BLaER1 treated with 17β-estradiol and CSF1 and Interleukin-3, amounts not matched to agents 10 nM and 100 nM (cell line): ENCODE measurements at regions not wholly inside any gene's neighbourhood (a gene's known extent, or its start where the extent isn't known, plus 50 kb on each side); places are given as distances from the start of the nearest gene placed in this dataset.
A peak's percentile ranks its signal among the peaks of the same experiment; 100 is the strongest.

Experiments used
- H3K27ac ChIP-seq, 11 experiments: shearing (Covaris generic); formaldehyde crosslinking; 2 replicates each; pipeline ENCODE4 v1.8.1; 2022
- H3K27me3 ChIP-seq, 11 experiments: shearing (Covaris generic); formaldehyde crosslinking; 2 replicates each; pipeline ENCODE4 v1.8.1; 2022
- H3K36me3 ChIP-seq, 11 experiments: shearing (Covaris generic); formaldehyde crosslinking; 2 replicates each; pipeline ENCODE4 v1.8.1; 2022
- H3K4me1 ChIP-seq, 10 experiments: shearing (Covaris generic); formaldehyde crosslinking; 2 replicates each; pipeline ENCODE4 v1.8.1; 2022
- H3K4me2 ChIP-seq, 11 experiments: shearing (Covaris generic); formaldehyde crosslinking; 2 replicates each; pipeline ENCODE4 v1.8.1; 2022
- H3K4me3 ChIP-seq, 10 experiments: shearing (Covaris generic); formaldehyde crosslinking; 2 replicates each; pipeline ENCODE4 v1.8.1; 2022
- H3K9ac ChIP-seq, 11 experiments: shearing (Covaris generic); formaldehyde crosslinking; 2 replicates each; pipeline ENCODE4 v1.8.1; 2022
- H3K9me3 ChIP-seq, 11 experiments: shearing (Covaris generic); formaldehyde crosslinking; replicated peaks in 1 of 11; 2 replicates each; pipeline ENCODE4 v1.8.1; 2022
- H4K20me1 ChIP-seq, 11 experiments: shearing (Covaris generic); formaldehyde crosslinking; 2 replicates each; pipeline ENCODE4 v1.8.1; 2022
- Cebpa-rat ChIP-seq, 11 experiments: shearing (Covaris generic); IDR thresholded peaks; 2 replicates each; pipeline ENCODE4 v1.8.1; 2022

DNA sequence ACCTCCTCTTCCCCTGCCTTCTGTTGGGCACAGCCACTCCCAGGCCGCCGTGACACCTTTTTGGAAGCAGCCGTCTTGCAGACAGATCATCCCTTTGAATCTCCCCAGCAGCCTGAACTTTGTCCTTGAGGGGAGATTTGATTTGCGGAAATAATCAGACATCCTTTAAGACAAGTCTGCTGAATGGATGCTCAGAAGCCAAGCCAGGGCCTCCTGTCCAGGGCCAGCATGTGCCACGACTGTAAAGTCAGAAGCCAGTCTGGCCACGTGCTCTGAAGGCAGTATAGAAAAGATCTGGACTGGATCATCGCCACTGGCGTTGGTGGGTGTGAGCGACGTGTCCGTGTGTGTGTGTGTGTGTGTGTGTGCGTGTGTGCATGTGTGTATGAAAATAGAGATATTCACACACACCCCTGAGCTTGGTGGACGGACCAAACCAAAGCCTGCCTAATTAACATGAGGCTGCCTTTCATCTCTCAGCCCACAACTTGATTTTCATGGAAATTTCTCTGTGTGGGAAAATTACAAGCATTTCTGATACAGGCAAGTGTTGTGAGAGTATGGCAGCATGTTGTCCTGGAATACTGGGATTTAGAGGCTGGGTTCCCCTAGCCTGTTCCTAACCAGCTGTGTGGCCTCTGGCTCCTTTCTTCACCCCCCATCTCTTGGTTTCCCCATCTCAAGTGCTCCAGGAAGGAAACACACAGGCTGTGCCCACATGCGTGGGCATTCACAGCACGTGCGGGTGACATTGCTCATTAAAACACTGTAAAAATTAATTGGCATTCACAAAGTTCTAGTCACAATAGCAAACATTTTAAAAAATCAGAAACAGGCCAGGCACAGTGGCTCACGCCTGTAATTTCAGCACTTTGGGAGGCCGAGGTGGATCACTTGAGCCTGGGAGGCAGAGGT is 61.8 kb upstream of the WNT7B start:
- Histone ChIP-seq H3K9ac (peak overlapping the region in 6 of 11 experiments; percentile 18 to 56 (median 32); a peak in 10 of 22 replicates), H3K27me3 (peaks cover 35 to 36% (median 36%) of the 10 kb centered on the region in 11 experiments), H3K4me2 (peak overlapping the region; percentile 61 to 90 (median 82)), H3K27ac (peak overlapping the region in 7 of 11 experiments; percentile 4 to 50 (median 31); a peak in 8 of 22 replicates), H3K4me1 (peaks cover 54 to 68% (median 59%) of the 10 kb centered on the region in 10 experiments), H3K36me3 (no peaks in the 10 kb centered on the region), H3K4me3 (no peak overlapping the region), H3K9me3 (no peaks in the 10 kb centered on the region), H4K20me1 (no peaks in the 10 kb centered on the region; a peak in 1 of 22 replicates)
- no peak for TF ChIP-seq Cebpa-rat (IDR thresholded peaks at IDR 0.05)

DNA sequence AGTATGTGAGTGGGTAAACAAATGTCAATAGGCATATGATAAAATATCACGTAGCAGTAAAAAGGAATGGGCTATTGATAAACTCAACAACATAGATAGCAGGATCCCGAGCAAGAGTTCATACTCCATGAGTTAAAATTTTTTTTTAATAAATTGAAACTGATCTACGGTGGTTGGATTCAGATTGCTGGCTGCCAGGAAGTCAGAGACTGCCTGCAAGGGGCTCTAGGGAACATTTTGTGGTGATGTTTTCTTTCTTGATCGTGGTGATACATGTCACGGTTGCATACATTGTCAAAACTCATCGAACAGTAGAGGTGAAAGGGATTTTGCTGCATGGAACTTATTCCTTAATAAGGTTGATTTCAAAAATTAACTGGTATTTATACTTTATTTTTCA is 62.6 kb upstream of the WNT7B start:
- H3K9me3 ChIP-seq, result no peaks in the 10 kb centered on the region
- H3K4me2 ChIP-seq, result peak overlapping the region; percentile 61 to 90 (median 82)
- no peak overlapping the region for H3K4me3 ChIP-seq
- H3K27me3 ChIP-seq, result peaks cover 42 to 44% (median 43%) of the 10 kb centered on the region in 11 experiments
- no peak for TF ChIP-seq Cebpa-rat (IDR thresholded peaks at IDR 0.05)
- H3K9ac ChIP-seq, result peak overlapping the region in 6 of 11 experiments; percentile 18 to 56 (median 32); a peak in 7 of 22 replicates
- peak overlapping the region in 6 of 11 experiments; percentile 4 to 50 (median 35); a peak in 8 of 22 replicates for H3K27ac ChIP-seq
- H4K20me1 ChIP-seq, result peaks cover 0 to 4% (median 0%) of the 10 kb centered on the region in 11 experiments; a peak in 1 of 22 replicates
- H3K4me1 ChIP-seq, result peaks cover 60 to 76% (median 67%) of the 10 kb centered on the region in 10 experiments
- H3K36me3 ChIP-seq, result no peaks in the 10 kb centered on the region

DNA sequence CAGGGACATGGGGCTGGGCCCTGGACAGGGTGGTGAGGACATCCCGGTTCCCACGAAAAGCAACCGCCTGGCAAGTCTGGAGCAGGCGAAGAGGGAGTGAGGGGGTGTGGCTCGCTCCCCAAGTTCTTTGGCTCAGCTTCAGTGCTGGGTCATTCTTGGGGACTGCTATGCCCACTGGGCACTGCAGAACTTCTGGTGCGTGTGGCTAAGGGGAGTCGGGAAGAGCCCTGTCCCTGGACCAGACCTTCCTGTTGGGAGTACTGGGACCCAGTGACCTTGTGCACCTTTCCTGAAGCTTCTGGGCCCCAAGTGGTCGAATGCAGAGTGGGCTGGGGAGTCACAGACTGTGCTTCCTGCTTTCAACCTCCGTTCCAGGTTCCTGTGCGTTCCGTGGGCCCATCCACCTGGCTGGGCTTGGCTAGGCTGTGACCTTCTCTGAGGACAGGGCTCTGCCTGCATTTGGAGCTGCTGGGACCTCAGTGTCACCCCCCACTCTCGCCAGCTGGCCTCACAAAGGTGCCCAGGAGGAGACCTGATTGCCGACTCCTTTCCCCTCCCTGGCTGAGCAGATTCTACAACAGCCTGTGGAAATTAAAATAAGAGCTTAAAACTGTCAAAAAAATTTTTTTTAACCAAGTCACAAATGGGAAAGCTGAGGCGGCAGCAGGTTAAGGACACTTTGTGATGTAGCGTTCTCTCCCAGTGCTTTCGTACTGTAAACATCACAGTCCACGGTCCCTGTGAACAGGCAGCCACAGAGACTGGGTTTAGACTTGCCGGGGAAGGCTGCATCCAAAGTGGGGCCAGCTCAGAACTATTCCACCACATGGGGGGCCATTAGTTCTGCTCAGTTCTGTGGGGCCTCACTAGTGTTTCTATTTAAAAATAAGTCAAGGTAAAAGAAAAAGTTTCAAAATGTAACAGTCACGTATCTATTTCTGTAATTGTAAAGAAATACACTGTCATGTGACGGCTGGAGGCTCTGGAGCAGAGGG is 63.8 kb upstream of the WNT7B start:
- Histone ChIP-seq H3K4me3 (no peak overlapping the region), H3K27ac (no peak overlapping the region), H3K9me3 (no peaks in the 10 kb centered on the region), H3K27me3 (peaks cover 55 to 56% (median 56%) of the 10 kb centered on the region in 11 experiments), H4K20me1 (peaks cover 0 to 6% (median 0%) of the 10 kb centered on the region in 11 experiments; a peak in 5 of 22 replicates), H3K9ac (peak overlapping the region in 1 of 11 experiments; percentile 7; a peak in 1 of 22 replicates), H3K4me1 (peaks cover 61 to 83% (median 73%) of the 10 kb centered on the region in 10 experiments), H3K4me2 (peak overlapping the region in 9 of 11 experiments; percentile 11 to 90 (median 77); a peak in 14 of 22 replicates), H3K36me3 (no peaks in the 10 kb centered on the region)
- TF ChIP-seq Cebpa-rat (IDR thresholded peaks at IDR 0.05), result no peak

DNA sequence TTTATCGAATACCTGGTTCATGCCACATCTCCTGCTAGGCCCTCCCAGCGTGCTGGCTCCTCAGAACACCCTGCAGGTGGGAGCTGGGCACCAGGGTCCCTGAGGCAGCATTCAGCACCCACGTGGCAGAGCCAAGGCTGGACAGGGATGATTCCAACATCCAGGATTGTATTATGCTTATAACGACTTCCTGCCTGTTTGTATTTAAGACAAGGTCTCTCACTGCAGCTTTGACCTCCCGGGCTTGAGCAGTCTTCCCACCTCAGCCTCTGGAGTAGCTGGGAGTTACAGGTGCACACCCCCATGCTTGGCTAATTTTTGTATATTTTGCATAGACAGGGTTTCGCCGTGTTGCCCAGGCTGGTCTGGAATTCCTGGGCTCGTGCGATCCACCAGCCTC is 64.7 kb upstream of the WNT7B start:
- H3K4me2 ChIP-seq, result no peak overlapping the region

DNA sequence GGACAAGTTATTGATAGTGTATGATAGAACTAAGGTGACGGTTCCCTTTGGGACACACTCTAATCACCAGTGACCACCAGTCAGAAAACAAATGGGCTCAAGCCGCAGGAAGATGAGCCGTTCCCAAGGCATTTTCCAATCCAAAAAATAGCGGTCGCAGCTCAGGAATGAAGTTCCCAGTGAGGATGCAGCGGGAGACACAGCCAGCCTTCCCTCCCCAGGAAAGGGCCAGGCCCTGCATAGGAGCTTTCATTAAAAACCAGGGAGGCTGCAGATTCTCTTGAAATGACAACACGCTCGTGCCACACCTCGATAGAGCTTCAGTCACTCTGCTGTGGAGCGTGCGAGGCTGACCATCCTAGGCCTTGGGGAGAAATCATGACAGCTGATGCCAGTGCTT is 65.8 kb upstream of the WNT7B start:
- H3K4me1 ChIP-seq, result peaks cover 68 to 87% (median 77%) of the 10 kb centered on the region in 10 experiments
- H3K27me3 ChIP-seq, result peaks cover 60 to 75% (median 68%) of the 10 kb centered on the region in 11 experiments
- no peaks in the 10 kb centered on the region for H3K9me3 ChIP-seq
- peaks cover 0 to 10% (median 0%) of the 10 kb centered on the region in 11 experiments; a peak in 6 of 22 replicates for H4K20me1 ChIP-seq
- no peaks in the 10 kb centered on the region for H3K36me3 ChIP-seq
- no peak overlapping the region for H3K9ac ChIP-seq
- peak overlapping the region in 3 of 11 experiments; percentile 85 to 96 (median 95); a peak in 6 of 22 replicates for H3K4me2 ChIP-seq
- no peak overlapping the region for H3K27ac ChIP-seq
- TF ChIP-seq Cebpa-rat (IDR thresholded peaks at IDR 0.05), result no peak
- no peak overlapping the region for H3K4me3 ChIP-seq

More for the DNA sequence above, 64.7 kb upstream of the WNT7B start:
- 0 out of 22 replicates have a peak overlapping the region, but pooled peaks of 1 of the 11 experiments have one; percentile 7 for H3K9ac ChIP-seq
- H3K36me3 ChIP-seq, result no peaks in the 10 kb centered on the region
- H3K27me3 ChIP-seq, result peaks cover 60 to 65% (median 64%) of the 10 kb centered on the region in 11 experiments
- H4K20me1 ChIP-seq, result peaks cover 0 to 10% (median 0%) of the 10 kb centered on the region in 11 experiments; a peak in 6 of 22 replicates
- no peak overlapping the region for H3K4me3 ChIP-seq
- H3K27ac ChIP-seq, result no peak overlapping the region
- H3K4me1 ChIP-seq, result peaks cover 66 to 86% (median 76%) of the 10 kb centered on the region in 10 experiments
- no peak for TF ChIP-seq Cebpa-rat (IDR thresholded peaks at IDR 0.05)
- H3K9me3 ChIP-seq, result no peaks in the 10 kb centered on the region

DNA sequence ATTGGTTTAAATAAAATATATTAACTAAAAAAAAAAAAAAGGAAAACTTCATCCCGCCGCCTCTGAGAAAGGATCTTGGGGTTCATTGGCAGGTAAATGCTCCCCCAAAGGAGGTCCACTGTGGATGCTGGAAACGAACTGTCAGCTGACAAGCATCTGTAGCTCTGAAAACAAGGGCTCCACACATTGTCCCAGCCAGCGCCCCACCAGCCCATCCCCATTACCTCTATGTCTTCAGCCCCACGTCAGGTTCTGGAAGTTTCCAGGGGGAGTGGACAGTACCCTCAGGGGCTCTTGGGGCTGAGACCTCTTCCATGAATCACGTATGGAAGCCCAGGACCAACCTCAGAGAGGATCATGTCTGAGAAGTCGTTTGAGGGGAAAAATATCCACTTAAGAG is 66.4 kb upstream of the WNT7B start:
- H3K36me3 ChIP-seq, result no peaks in the 10 kb centered on the region
- H3K4me2 ChIP-seq, result peak overlapping the region; percentile 85 to 99 (median 96)
- H3K4me1 ChIP-seq, result peaks cover 68 to 87% (median 79%) of the 10 kb centered on the region in 10 experiments
- no peaks in the 10 kb centered on the region for H3K9me3 ChIP-seq
- H3K27me3 ChIP-seq, result peaks cover 60 to 75% (median 68%) of the 10 kb centered on the region in 11 experiments
- peak overlapping the region in 10 of 11 experiments; percentile 72 to 83 (median 78); a peak in 18 of 22 replicates for H3K9ac ChIP-seq
- TF ChIP-seq Cebpa-rat (IDR thresholded peaks at IDR 0.05), result no peak
- H3K27ac ChIP-seq, result peak overlapping the region in 9 of 11 experiments; percentile 70 to 79 (median 73); a peak in 10 of 22 replicates
- H3K4me3 ChIP-seq, result peak overlapping the region in 7 of 10 experiments; percentile 51 to 73 (median 65); a peak in 11 of 20 replicates
- peaks cover 0 to 10% (median 0%) of the 10 kb centered on the region in 11 experiments; a peak in 6 of 22 replicates for H4K20me1 ChIP-seq

DNA sequence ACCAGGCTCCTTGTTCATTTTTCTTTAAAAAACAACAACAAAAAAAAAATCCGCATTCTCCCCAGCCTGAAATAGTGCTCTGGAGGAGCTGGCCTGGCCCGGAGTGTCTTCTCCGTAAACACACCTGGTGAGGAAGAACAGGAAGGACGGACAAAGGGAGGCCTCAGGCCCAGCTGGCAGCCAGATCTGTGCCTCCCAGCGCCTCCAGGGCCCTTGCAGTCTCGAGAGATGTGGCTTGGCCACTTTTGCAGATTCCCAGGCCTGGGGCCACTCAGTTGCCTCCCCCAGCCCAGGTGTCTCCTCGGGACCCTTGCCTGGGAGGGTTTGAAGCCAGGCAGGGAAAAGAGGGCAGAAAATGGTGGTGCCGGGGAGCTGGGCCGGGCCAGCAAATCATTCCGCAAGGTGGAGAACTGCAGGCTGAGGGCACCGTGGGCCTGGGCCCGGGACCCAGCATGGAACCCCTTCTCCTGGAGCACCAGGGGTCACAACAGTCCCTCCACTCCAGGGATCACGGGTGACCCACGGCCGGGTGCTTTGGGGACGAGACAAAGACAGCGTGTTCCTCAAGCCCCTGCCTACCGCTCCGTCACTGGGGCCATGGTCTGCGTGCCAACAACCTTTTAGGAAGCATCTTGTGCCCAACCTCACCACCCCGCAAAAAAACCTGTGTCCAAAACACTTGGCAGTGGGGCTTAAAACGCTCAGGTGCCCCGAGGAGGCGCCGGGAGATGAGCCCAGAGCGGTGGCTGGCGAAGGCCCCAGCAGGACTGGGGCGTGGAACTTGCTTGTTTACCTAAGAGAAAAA is 67.1 kb upstream of the WNT7B start:
- Histone ChIP-seq H4K20me1 (peaks cover 0 to 10% (median 0%) of the 10 kb centered on the region in 11 experiments; a peak in 6 of 22 replicates), H3K4me1 (peaks cover 68 to 82% (median 76%) of the 10 kb centered on the region in 10 experiments), H3K4me3 (peak overlapping the region; percentile 51 to 73 (median 63)), H3K27me3 (peaks cover 60 to 75% (median 68%) of the 10 kb centered on the region in 11 experiments), H3K9ac (peak overlapping the region; percentile 72 to 83 (median 77)), H3K9me3 (no peaks in the 10 kb centered on the region), H3K27ac (peak overlapping the region; percentile 40 to 79 (median 73)), H3K36me3 (no peaks in the 10 kb centered on the region), H3K4me2 (peak overlapping the region; percentile 85 to 99 (median 96))
- no peak for TF ChIP-seq Cebpa-rat (IDR thresholded peaks at IDR 0.05)
